ENCODE measurements at regions not wholly inside any gene's neighbourhood (a gene's known extent, or its start where the extent isn't known, plus 50 kb on each side); places are given as distances from the start of the nearest gene placed in this dataset.

GRCh38 chr5:112614986-112615385, 122.7 kb upstream of the APC start:
- TF ChIP-seq CTCF (IDR thresholded peaks at IDR 0.05): no peak
- no peak for TF ChIP-seq POLR2A (IDR thresholded peaks at IDR 0.05)
